ENCODE measurements at regions not wholly inside any gene's neighbourhood (a gene's known extent, or its start where the extent isn't known, plus 50 kb on each side); places are given as distances from the start of the nearest gene placed in this dataset.

- intact Hi-C loops (cut with micrococcal nuclease): no loop called here
- dilution Hi-C loops (cut with MboI; ENCODE audit: extremely low pct_ligation_motif_present, low sequenced_read_pairs): no loop called here
- ChIA-PET POLR2A (no interaction called here), CTCF (no interaction called here)
- DNase-seq (ENCODE audit: low read depth, low spot score) (no peak), FAIRE-seq (no peak)
- H3K36me3 ChIP-seq (ENCODE audit: control insufficient read depth in 2 of 2, extremely low read depth in 1 of 2, insufficient read depth in 2 of 2, low read length in 2 of 2): no peaks in the 10 kb centered on the region
- H3K4me3 ChIP-seq (replicated peaks in 1 of 3; ENCODE audit: insufficient read depth in 1 of 3, low read depth in 1 of 3, low read length in 3 of 3): no peak overlapping the region
- H3K79me2 ChIP-seq (ENCODE audit: control insufficient read depth, insufficient read depth, low read length): no peaks in the 10 kb centered on the region
- no peak overlapping the region for H3K9ac ChIP-seq (replicated peaks; ENCODE audit: extremely low read depth, insufficient read depth, low read length)
- BruUV-seq (replicated peaks): no TSS peak
- no peak overlapping the region for H3K4me2 ChIP-seq (ENCODE audit: insufficient read depth, low read length)
- no peaks in the 10 kb centered on the region for H3K9me3 ChIP-seq (replicated peaks; ENCODE audit: control insufficient read depth, insufficient read depth, low read length)
- H3K4me1 ChIP-seq (ENCODE audit: control insufficient read depth, extremely low read depth, insufficient read depth, low read length): no peaks in the 10 kb centered on the region
- no peak overlapping the region for H3K27ac ChIP-seq (ENCODE audit: insufficient read depth, low read depth, low read length)
- H4K20me1 ChIP-seq (replicated peaks; ENCODE audit: control insufficient read depth, extremely low read depth, insufficient read depth, low read length): no peaks in the 10 kb centered on the region
- TF ChIP-seq FOS (IDR thresholded peaks at IDR 0.05; ENCODE audit: borderline replicate concordance, insufficient read depth, low read length) (no peak), GATA2 (IDR thresholded peaks at IDR 0.05; ENCODE audit: insufficient read depth, insufficient read length, low read depth, low read length) (no peak), EZH2 (IDR thresholded peaks at IDR 0.05; ENCODE audit: borderline replicate concordance, low read depth, low read length, severe bottlenecking) (no peak), CTCF (IDR thresholded peaks at IDR 0.05; ENCODE audit: extremely low read depth in 1 of 2, insufficient read depth in 1 of 2, low read depth in 1 of 2, low read length in 2 of 2) (no peak), MYC (IDR thresholded peaks at IDR 0.05; ENCODE audit: low read depth, low read length) (no peak), POLR2A (IDR thresholded peaks at IDR 0.05; ENCODE audit: low read depth, low read length) (no peak), POLR2AphosphoS5 (IDR thresholded peaks at IDR 0.05; ENCODE audit: insufficient read depth, low read depth, low read length) (no peak), JUN (IDR thresholded peaks at IDR 0.05; ENCODE audit: borderline replicate concordance, insufficient read depth, insufficient read length, low read depth) (no peak), MAX (IDR thresholded peaks at IDR 0.05; ENCODE audit: insufficient read depth, insufficient read length) (no peak)
- no peaks in the 10 kb centered on the region for H3K27me3 ChIP-seq (ENCODE audit: control insufficient read depth in 2 of 2, insufficient read depth in 2 of 2, low read length in 2 of 2)
- no peak overlapping the region for H2AFZ ChIP-seq (ENCODE audit: low read depth, low read length)
- H3K9me1 ChIP-seq (replicated peaks; ENCODE audit: control insufficient read depth, extremely low read depth, insufficient read depth, low read length): no peaks in the 10 kb centered on the region
These were observed 1315.1 kb upstream of the DDX18 start for GRCh38 chr2:116499389-116499788.
